NCI-H2227 (cell line): ENCODE measurements at regions not wholly inside any gene's neighbourhood (a gene's known extent, or its start where the extent isn't known, plus 50 kb on each side); places are given as distances from the start of the nearest gene placed in this dataset.

ENCODE experiments used
- DNase-seq: peaks from one replicate; lab custom pipeline; 2025; ENCODE audit not compliant: unreplicated experiment; lab: John Stamatoyannopoulos, UW

GRCh38 chr10:109529258-109529657 lies 394.1 kb downstream of the XPNPEP1 start:
- no peak for DNase-seq

DNA sequence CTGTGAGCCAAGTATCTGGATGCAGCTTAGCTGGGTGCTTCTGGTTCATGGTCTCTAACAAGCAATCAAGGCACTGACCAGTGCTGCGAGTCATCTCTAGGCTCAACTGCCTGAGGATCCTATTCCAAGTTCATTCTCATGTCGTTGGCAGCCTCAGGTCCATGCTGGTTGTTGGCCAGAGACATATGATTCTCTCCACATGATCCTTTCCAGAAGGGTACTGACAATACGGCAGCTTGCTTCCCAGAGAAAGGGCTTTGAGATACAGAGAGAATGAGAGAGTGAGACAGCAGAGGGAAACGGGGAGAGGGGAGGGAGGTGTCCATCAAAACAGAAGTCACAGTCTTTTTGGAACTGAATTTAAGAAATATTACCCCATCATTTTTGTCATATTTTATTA lies 405.6 kb downstream of the XPNPEP1 start:
- DNase-seq, result no peak

- DNase-seq, result no peak
These were observed 418.9 kb downstream of the XPNPEP1 start for GRCh38 chr10:109504401-109504800.

DNA sequence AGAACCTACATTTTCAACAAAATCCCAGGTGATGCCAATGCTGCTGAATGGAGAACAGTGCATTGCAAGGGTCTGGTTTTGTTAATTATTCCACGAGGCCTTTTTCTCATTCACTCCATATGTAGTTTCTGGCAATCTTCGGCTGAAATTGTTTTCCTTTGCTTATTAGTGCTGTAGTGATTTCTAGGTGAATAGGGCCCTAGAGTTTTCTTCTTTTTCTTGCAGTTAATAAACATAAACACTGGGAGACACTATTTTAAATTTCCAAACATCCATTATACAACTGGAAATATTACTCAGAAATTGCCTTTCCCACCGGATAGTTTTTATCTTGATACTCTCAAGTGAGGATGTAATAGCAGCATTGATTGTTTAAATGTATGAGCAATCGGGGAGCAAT lies 435.6 kb downstream of the XPNPEP1 start:
- no peak for DNase-seq

DNA sequence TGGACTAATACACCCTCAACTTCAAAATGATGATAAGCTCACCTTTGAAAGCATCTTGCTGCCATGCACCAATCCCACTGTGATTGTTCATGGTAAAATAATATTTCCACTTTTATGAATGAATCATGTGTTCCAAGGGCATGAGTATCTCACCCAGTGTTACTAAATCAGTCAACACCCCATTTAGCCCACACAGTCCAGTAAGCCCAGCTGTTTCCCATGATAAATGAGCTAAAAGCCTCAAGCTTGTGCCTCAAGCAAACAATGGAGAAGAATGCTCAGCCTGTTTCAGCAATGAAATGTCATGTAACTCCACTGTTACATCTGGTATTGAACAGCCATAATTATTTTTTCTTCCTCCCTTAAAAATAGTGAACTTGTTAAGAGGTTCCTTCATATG lies 442.5 kb downstream of the XPNPEP1 start:
- no peak for DNase-seq

- DNase-seq, result no peak
These were observed 447.4 kb downstream of the XPNPEP1 start for GRCh38 chr10:109475711-109476421.

DNA sequence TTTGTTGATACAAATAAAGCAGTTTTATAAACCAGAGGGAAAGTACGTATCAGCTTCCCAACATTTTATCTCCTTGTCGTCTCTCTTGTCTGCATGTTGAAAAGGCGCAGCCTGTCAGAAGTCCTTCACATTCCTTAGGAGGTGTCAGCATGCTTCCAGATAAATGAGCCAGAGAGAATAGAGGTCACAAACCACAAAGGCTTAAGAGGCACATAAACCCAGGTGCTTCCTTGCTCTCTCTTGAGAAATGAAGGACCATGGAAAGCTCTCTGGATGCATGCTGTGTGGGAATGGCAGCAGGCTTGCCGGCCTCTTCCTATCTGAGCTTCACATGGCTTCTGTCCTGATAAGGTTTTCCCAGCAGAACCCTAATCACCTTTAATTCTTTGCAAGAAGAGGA lies 448.5 kb downstream of the XPNPEP1 start:
- no peak for DNase-seq

- no peak for DNase-seq
These were observed 449.1 kb downstream of the XPNPEP1 start for GRCh38 chr10:109474261-109474660.

GRCh38 chr10:109467551-109467950 lies 455.8 kb downstream of the XPNPEP1 start:
- no peak for DNase-seq

DNA sequence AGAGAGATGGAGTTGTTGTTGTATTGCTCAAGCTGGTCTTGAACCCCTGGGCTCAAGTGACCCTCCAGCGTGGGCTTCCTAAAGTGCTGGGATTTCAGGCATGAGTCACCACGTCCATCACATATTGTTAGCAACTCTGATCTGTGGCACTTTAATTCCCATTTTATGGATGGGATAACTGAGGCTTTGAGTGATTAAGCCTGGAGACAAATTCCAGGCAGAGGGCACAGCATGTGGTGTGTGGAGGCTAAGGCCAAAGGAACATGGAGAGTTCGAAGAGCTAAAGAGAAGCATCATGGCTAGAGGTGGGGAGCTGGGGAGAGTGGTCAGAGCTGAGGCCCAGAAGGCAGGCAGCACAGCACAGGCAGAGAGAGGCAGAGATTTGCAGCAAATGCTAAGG lies 458.4 kb downstream of the XPNPEP1 start:
- DNase-seq, result no peak

DNA sequence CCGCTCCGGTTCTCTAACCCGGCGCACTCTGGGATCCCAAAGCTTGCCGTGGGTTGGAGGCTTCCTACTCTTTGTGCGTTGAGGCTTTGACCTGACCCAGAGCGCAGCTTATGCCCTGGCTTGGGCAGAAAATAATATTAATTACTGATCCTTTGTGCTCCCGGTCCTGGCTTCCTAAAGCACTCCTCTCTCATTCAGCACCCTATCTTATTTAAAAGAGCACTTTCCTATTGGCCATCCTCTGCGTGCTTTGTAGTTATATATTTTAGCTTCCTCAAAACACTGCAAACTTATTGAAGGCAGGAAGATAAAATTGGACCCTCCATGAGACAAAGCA lies 466.0 kb downstream of the XPNPEP1 start:
- no peak for DNase-seq

DNA sequence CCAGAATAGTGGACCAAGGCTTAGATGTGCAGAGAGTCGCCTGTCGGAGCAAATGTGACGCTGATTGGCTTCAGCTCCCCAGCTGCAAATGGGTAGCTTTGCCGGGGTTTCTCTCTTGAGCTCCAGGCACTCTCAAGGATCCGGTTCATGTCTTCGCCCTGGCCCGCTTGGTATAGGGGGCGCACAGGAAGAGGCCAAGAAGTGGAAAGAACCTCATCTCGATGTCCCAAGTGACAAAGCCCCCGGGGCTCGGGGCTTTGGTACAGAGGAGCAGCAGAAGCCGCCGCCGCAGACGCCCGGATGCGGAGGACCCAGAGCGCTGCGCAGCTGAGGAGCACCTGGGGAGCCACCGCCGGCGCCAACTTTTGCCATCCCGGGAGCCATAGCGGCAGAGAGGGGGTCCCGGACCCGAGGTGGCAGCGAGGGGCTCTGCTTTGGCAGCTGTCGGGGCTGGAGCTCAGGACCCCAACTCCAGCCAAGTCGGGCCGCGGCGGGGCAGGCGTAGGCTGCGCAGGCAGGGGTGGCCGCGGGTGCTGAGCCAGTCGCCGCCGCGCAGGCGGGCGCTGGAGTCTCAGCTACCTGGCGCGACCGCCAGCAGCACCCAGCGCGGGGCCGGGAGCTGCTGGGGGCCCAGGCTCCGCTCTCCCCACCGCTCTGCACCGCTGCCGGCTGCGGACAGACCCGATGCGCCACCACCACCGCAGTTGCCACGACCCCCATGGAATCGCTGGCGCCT lies 466.6 kb downstream of the XPNPEP1 start:
- DNase-seq, result no peak

- DNase-seq, result no peak
These were observed 468.6 kb downstream of the XPNPEP1 start for GRCh38 chr10:109454691-109455090.

- no peak for DNase-seq
These were observed 471.4 kb downstream of the XPNPEP1 start for GRCh38 chr10:109451879-109452278.

- no peak for DNase-seq
These were observed 472.6 kb downstream of the XPNPEP1 start for GRCh38 chr10:109450702-109451101.

- DNase-seq, result no peak
These were observed 489.9 kb downstream of the XPNPEP1 start for GRCh38 chr10:109433434-109433833.

- no peak for DNase-seq
These were observed 491.0 kb downstream of the XPNPEP1 start for GRCh38 chr10:109432281-109432680.

- DNase-seq, result no peak
These were observed 492.5 kb downstream of the XPNPEP1 start for GRCh38 chr10:109430799-109431198.

GRCh38 chr10:109430043-109430760 lies 493.1 kb downstream of the XPNPEP1 start:
- no peak for DNase-seq

GRCh38 chr10:109428775-109429491 lies 494.4 kb downstream of the XPNPEP1 start:
- no peak for DNase-seq

- no peak for DNase-seq
These were observed 495.9 kb downstream of the XPNPEP1 start for GRCh38 chr10:109427411-109427810.
